ENCODE measurements at regions not wholly inside any gene's neighbourhood (a gene's known extent, or its start where the extent isn't known, plus 50 kb on each side); places are given as distances from the start of the nearest gene placed in this dataset.

- no peak for TF ChIP-seq EZH2 (IDR thresholded peaks at IDR 0.05; ENCODE audit: insufficient read depth, poor library complexity, severe bottlenecking)
- no peak for TF ChIP-seq EZH2phosphoT487 (IDR thresholded peaks at IDR 0.05; ENCODE audit: insufficient read depth, low read depth)
Measured at GRCh38 chr11:50187220-50187619, 154.5 kb downstream of the OR4C45 start.

Measured in GM23248 (cell line).